WTC11 (cell line): ENCODE measurements at regions not wholly inside any gene's neighbourhood (a gene's known extent, or its start where the extent isn't known, plus 50 kb on each side); places are given as distances from the start of the nearest gene placed in this dataset.

Experiments
- TF ChIP-seq, protein P1 (sequence below): fragments of 200-600 bp; IDR thresholded peaks from 2 replicates; pipeline ENCODE4 v1.8.0; 2022; ENCODE audit warnings: antibody characterized with exemption
- TF ChIP-seq, protein P2 (sequence below): sonication (generic); formaldehyde crosslinking; IDR thresholded peaks from 2 replicates; pipeline ENCODE4 v1.8.1; 2023; ENCODE audit warnings: mild to moderate bottlenecking, missing genetic modification reagents, borderline replicate concordance

DNA sequence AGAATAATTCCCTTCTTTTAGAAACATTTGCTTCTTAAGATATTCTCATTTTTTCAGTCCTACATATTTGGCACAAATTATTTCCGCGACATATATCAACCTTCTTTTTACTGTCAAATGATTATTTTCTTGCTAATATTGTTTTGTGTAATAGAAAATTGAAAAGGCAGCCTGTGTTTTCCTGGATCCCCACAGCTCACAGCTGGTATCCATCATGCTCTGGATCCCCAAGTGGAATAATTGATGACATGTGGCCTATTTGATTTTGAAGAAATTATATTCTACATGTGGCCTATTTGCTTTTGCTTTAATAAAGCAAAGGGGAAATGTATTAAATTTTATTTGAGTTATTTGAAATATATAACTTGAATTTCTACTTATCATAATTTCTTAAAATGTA lies 199.4 kb upstream of the LUZP2 start:
- TF ChIP-seq, protein P1, sequence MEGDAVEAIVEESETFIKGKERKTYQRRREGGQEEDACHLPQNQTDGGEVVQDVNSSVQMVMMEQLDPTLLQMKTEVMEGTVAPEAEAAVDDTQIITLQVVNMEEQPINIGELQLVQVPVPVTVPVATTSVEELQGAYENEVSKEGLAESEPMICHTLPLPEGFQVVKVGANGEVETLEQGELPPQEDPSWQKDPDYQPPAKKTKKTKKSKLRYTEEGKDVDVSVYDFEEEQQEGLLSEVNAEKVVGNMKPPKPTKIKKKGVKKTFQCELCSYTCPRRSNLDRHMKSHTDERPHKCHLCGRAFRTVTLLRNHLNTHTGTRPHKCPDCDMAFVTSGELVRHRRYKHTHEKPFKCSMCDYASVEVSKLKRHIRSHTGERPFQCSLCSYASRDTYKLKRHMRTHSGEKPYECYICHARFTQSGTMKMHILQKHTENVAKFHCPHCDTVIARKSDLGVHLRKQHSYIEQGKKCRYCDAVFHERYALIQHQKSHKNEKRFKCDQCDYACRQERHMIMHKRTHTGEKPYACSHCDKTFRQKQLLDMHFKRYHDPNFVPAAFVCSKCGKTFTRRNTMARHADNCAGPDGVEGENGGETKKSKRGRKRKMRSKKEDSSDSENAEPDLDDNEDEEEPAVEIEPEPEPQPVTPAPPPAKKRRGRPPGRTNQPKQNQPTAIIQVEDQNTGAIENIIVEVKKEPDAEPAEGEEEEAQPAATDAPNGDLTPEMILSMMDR = no peak
- TF ChIP-seq, protein P2, sequence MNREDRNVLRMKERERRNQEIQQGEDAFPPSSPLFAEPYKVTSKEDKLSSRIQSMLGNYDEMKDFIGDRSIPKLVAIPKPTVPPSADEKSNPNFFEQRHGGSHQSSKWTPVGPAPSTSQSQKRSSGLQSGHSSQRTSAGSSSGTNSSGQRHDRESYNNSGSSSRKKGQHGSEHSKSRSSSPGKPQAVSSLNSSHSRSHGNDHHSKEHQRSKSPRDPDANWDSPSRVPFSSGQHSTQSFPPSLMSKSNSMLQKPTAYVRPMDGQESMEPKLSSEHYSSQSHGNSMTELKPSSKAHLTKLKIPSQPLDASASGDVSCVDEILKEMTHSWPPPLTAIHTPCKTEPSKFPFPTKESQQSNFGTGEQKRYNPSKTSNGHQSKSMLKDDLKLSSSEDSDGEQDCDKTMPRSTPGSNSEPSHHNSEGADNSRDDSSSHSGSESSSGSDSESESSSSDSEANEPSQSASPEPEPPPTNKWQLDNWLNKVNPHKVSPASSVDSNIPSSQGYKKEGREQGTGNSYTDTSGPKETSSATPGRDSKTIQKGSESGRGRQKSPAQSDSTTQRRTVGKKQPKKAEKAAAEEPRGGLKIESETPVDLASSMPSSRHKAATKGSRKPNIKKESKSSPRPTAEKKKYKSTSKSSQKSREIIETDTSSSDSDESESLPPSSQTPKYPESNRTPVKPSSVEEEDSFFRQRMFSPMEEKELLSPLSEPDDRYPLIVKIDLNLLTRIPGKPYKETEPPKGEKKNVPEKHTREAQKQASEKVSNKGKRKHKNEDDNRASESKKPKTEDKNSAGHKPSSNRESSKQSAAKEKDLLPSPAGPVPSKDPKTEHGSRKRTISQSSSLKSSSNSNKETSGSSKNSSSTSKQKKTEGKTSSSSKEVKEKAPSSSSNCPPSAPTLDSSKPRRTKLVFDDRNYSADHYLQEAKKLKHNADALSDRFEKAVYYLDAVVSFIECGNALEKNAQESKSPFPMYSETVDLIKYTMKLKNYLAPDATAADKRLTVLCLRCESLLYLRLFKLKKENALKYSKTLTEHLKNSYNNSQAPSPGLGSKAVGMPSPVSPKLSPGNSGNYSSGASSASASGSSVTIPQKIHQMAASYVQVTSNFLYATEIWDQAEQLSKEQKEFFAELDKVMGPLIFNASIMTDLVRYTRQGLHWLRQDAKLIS (CRISPR knock-in tag) = no peak
